CD14-positive monocyte (primary cell): ENCODE measurements at regions not wholly inside any gene's neighbourhood (a gene's known extent, or its start where the extent isn't known, plus 50 kb on each side); places are given as distances from the start of the nearest gene placed in this dataset.

Experiments
- DNase-seq, 3 donors: peaks; one replicate each; pipeline ENCODE4 v3.0.0-alpha.2; 2011 to 2022
- H2AFZ ChIP-seq: 2 replicates; pipeline ENCODE4 v1.6.0; 2012; ENCODE audit warnings: mild to moderate bottlenecking, low read depth, low read length, inconsistent platforms; ENCODE audit not compliant: insufficient read depth, poor library complexity, severe bottlenecking
- H3K27ac ChIP-seq, 2 donors: 1 replicate in 1 of 2; 2 replicates in 1 of 2; pipeline ENCODE4 v1.5.1; 2012 to 2013; ENCODE audit warnings: low read length in 2 of 2, control low read depth in 1 of 2, inconsistent platforms in 1 of 2, low read depth in 1 of 2, mild to moderate bottlenecking in 1 of 2
- H3K27me3 ChIP-seq, 2 donors: one replicate each; pipeline versions ENCODE4 v1.6.0 to v1.6.1; 2011 to 2013; ENCODE audit warnings: low read length in 2 of 2; ENCODE audit not compliant: control insufficient read depth in 2 of 2, insufficient read depth in 2 of 2
- H3K36me3 ChIP-seq, 2 donors: replicated peaks in 1 of 2; 1 replicate in 1 of 2; 2 replicates in 1 of 2; pipeline versions ENCODE4 v1.5.1 to v1.6.1; 2012 to 2013; ENCODE audit warnings: low read length in 2 of 2, control low read depth in 1 of 2, inconsistent platforms in 1 of 2, mild to moderate bottlenecking in 1 of 2; ENCODE audit not compliant: insufficient read depth in 2 of 2, control insufficient read depth in 1 of 2
- H3K4me1 ChIP-seq, 2 donors: 1 replicate in 1 of 2; 2 replicates in 1 of 2; pipeline versions ENCODE4 v1.5.1 to v1.6.1; 2012 to 2013; ENCODE audit warnings: low read length in 2 of 2, control low read depth in 1 of 2, inconsistent platforms in 1 of 2, mild to moderate bottlenecking in 1 of 2, moderate library complexity in 1 of 2; ENCODE audit not compliant: insufficient read depth in 2 of 2, control insufficient read depth in 1 of 2
- H3K4me2 ChIP-seq: replicated peaks from 2 replicates; pipeline ENCODE3; 2012; ENCODE audit warnings: low read length, moderate library complexity, mild to moderate bottlenecking; ENCODE audit not compliant: poor library complexity, severe bottlenecking; ENCODE audit errors: extremely low read depth
- H3K4me3 ChIP-seq, 3 experiments: fragments of 200-600 bp in 1 of 3; sonication (generic) in 1 of 3; replicated peaks in 1 of 3; 1 replicate in 2 of 3; 2 replicates in 1 of 3; pipeline ENCODE4 v1.5.1; 2011 to 2013; ENCODE audit warnings: low read length in 3 of 3, mild to moderate bottlenecking in 3 of 3, control low read depth in 2 of 3, low read depth in 2 of 3, inconsistent platforms in 1 of 3, moderate library complexity in 1 of 3
- H3K79me2 ChIP-seq: 2 replicates; pipeline ENCODE4 v1.6.0; 2012; ENCODE audit warnings: mild to moderate bottlenecking, control low read depth, inconsistent platforms, low read length, moderate library complexity; ENCODE audit not compliant: insufficient read depth
- H3K9ac ChIP-seq: 2 replicates; pipeline ENCODE4 v1.6.0; 2017; ENCODE audit warnings: low read length, mild to moderate bottlenecking; ENCODE audit not compliant: insufficient read depth, poor library complexity, severe bottlenecking
- H3K9me3 ChIP-seq, 2 donors: replicated peaks in 1 of 2; 1 replicate in 1 of 2; 2 replicates in 1 of 2; pipeline versions ENCODE4 v1.5.1 to v1.6.1; 2012 to 2013; ENCODE audit warnings: low read length in 2 of 2, control low read depth in 1 of 2; ENCODE audit not compliant: control insufficient read depth in 1 of 2, insufficient read depth in 1 of 2
- H4K20me1 ChIP-seq: 2 replicates; pipeline ENCODE4 v1.6.0; 2012; ENCODE audit warnings: mild to moderate bottlenecking, low read length, control low read depth, moderate library complexity; ENCODE audit not compliant: insufficient read depth
- H3K27ac Mint-ChIP-seq, 7 donors: one replicate each; pipeline ENCODE4 v1.8.0; 2020; ENCODE audit warnings: mild to moderate bottlenecking in 7 of 7, mixed read lengths in 7 of 7, moderate library complexity in 6 of 7, inconsistent platforms in 2 of 7
- H3K27me3 Mint-ChIP-seq, 3 donors: one replicate each; pipeline ENCODE4 v1.8.0; 2021 to 2022; ENCODE audit warnings: low read depth in 3 of 3, mild to moderate bottlenecking in 3 of 3, mixed read lengths in 3 of 3, moderate library complexity in 3 of 3, inconsistent platforms in 1 of 3
- H3K36me3 Mint-ChIP-seq, 2 donors: one replicate each; pipeline ENCODE4 v1.8.0; 2020; ENCODE audit warnings: mixed read lengths in 2 of 2, inconsistent platforms in 1 of 2, mild to moderate bottlenecking in 1 of 2
- H3K4me1 Mint-ChIP-seq: one replicate; pipeline ENCODE4 v1.8.0; 2020; ENCODE audit warnings: mild to moderate bottlenecking, mixed read lengths
- H3K4me3 Mint-ChIP-seq, 2 donors: one replicate each; pipeline ENCODE4 v1.8.0; 2020; ENCODE audit warnings: mild to moderate bottlenecking in 2 of 2, mixed read lengths in 2 of 2, moderate library complexity in 1 of 2
- H3K9me3 Mint-ChIP-seq, 7 donors: one replicate each; pipeline ENCODE4 v1.8.0; 2020 to 2022; ENCODE audit warnings: mixed read lengths in 7 of 7, mild to moderate bottlenecking in 6 of 7, moderate library complexity in 6 of 7, inconsistent platforms in 2 of 7
- CTCF ChIP-seq: fragments of 200-600 bp; IDR thresholded peaks from one replicate; pipeline ENCODE4 v1.8.0; 2022; ENCODE audit warnings: antibody characterized with exemption, mild to moderate bottlenecking
- WGBS: methylation state at CpG from one replicate; pipeline ENCODE4 v1.1.5; 2013; ENCODE audit warnings: missing lambda C conversion rate; ENCODE audit not compliant: insufficient coverage; 5-methylcytosine and 5-hydroxymethylcytosine counted together
- intact Hi-C, 2 donors: fragments of 100-400 bp; cut with micrococcal nuclease; formaldehyde crosslinking; loops; one replicate each; pipeline versions ENCODE4 v1.15.0 to v1.15.1; 2023

GRCh38 chr15:68492855-68493254, 60.9 kb upstream of the ITGA11 start:
- no peaks in the 10 kb centered on the region for H3K4me1 ChIP-seq
- Mint-ChIP-seq H3K4me1 (no peaks in the 10 kb centered on the region), H3K9me3 (peaks cover 0 to 2% (median 0%) of the 10 kb centered on the region in 7 donors), H3K27me3 (peaks cover 5 to 11% (median 10%) of the 10 kb centered on the region in 3 donors), H3K36me3 (no peaks in the 10 kb centered on the region), H3K4me3 (no peak overlapping the region), H3K27ac (no peak overlapping the region)
- H3K9me3 ChIP-seq = no peaks in the 10 kb centered on the region
- peaks cover 0 to 2% of the 10 kb centered on the region in 2 donors for H3K27me3 ChIP-seq
- no peak overlapping the region for H3K27ac ChIP-seq
- H3K36me3 ChIP-seq = no peaks in the 10 kb centered on the region
- WGBS = 88% methylated on average over 3 of the region's 4 CpGs
- H4K20me1 ChIP-seq = no peaks in the 10 kb centered on the region
- H3K4me2 ChIP-seq = no peak overlapping the region
- intact Hi-C loops = no loop called here
- no peak overlapping the region for H3K9ac ChIP-seq
- no peak overlapping the region for H3K4me3 ChIP-seq
- no peak for TF ChIP-seq CTCF
- no peaks in the 10 kb centered on the region for H3K79me2 ChIP-seq
- no peak overlapping the region for H2AFZ ChIP-seq
- DNase-seq = no peak

GRCh38 chr15:68493629-68494028, 61.7 kb upstream of the ITGA11 start:
- H3K4me1 Mint-ChIP-seq = no peaks in the 10 kb centered on the region
- Histone ChIP-seq H3K4me1 (no peaks in the 10 kb centered on the region), H4K20me1 (no peaks in the 10 kb centered on the region), H3K79me2 (no peaks in the 10 kb centered on the region), H3K9me3 (no peaks in the 10 kb centered on the region), H3K4me3 (no peak overlapping the region), H3K27ac (no peak overlapping the region), H3K36me3 (no peaks in the 10 kb centered on the region), H2AFZ (no peak overlapping the region), H3K4me2 (no peak overlapping the region), H3K9ac (no peak overlapping the region), H3K27me3 (peaks cover 0 to 2% of the 10 kb centered on the region in 2 donors)
- no peak overlapping the region for H3K27ac Mint-ChIP-seq
- intact Hi-C loops = no loop called here
- H3K36me3 Mint-ChIP-seq = no peaks in the 10 kb centered on the region
- peaks cover 0 to 2% (median 0%) of the 10 kb centered on the region in 7 donors for H3K9me3 Mint-ChIP-seq
- TF ChIP-seq CTCF = no peak
- H3K4me3 Mint-ChIP-seq = no peak overlapping the region
- WGBS = 95% methylated on average over 2 of the region's 3 CpGs
- H3K27me3 Mint-ChIP-seq = peaks cover 4 to 14% (median 10%) of the 10 kb centered on the region in 3 donors
- no peak for DNase-seq
